ENCODE measurements at regions not wholly inside any gene's neighbourhood (a gene's known extent, or its start where the extent isn't known, plus 50 kb on each side); places are given as distances from the start of the nearest gene placed in this dataset.
"Not testable (repeated sequence)": the region's sequence is repeated elsewhere in the genome, so short reads cannot be mapped to it uniquely, and the experiment has no call there.

DNA sequence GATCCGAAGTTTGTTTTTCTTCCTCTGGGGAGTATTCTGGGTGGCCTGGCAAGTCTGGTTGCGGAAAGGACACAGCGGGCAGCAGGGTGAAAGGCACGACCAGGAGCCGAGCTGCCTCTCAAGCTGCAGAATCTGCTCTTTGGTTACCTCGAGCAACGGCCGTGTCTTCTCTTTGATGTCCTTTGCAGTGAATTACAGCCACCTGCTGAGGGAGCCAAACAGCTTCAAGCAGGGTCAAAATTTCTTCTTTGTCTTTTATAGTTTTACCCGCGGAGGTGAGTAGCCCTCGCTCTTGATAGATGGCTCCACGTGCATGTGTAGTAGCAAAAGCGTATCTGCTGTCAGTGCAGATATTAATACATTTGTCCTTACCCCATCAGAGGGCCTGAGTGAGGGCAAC is 177.3 kb upstream of the MBL2 start:
- no peaks in the 10 kb centered on the region for H3K9me2 ChIP-seq (ENCODE audit: insufficient read depth)
- intact Hi-C loops (cut with micrococcal nuclease; ENCODE audit: unreplicated experiment): loop anchor here (10.0 kb wide), 1 partner anchor 225 kb away; no protein-coding TSS in a partner anchor
- H3K79me2 ChIP-seq (ENCODE audit: low read depth): no peaks in the 10 kb centered on the region
- H3K27ac ChIP-seq: no peak overlapping the region
- no peaks in the 10 kb centered on the region for H3K4me1 ChIP-seq (replicated peaks; ENCODE audit: insufficient read depth)
- no peaks in the 10 kb centered on the region for H3K27me3 ChIP-seq (ENCODE audit: insufficient read depth, low read depth)
- H3K4me2 ChIP-seq: no peak overlapping the region
- TF ChIP-seq EZH2 (IDR thresholded peaks at IDR 0.05; ENCODE audit: low read depth): no peak
- TF ChIP-seq, protein P1, sequence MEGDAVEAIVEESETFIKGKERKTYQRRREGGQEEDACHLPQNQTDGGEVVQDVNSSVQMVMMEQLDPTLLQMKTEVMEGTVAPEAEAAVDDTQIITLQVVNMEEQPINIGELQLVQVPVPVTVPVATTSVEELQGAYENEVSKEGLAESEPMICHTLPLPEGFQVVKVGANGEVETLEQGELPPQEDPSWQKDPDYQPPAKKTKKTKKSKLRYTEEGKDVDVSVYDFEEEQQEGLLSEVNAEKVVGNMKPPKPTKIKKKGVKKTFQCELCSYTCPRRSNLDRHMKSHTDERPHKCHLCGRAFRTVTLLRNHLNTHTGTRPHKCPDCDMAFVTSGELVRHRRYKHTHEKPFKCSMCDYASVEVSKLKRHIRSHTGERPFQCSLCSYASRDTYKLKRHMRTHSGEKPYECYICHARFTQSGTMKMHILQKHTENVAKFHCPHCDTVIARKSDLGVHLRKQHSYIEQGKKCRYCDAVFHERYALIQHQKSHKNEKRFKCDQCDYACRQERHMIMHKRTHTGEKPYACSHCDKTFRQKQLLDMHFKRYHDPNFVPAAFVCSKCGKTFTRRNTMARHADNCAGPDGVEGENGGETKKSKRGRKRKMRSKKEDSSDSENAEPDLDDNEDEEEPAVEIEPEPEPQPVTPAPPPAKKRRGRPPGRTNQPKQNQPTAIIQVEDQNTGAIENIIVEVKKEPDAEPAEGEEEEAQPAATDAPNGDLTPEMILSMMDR (conservative IDR thresholded peaks at IDR 0.05): no peak
- BruUV-seq (replicated peaks): no TSS peak
- no peak for DNase-seq
- H4K20me1 ChIP-seq (ENCODE audit: insufficient read depth): no peaks in the 10 kb centered on the region
- POLR2A ChIA-PET (ENCODE audit: unreplicated experiment): no interaction called here
- H3K4me3 ChIP-seq: no peak overlapping the region
- H3K9me3 ChIP-seq (ENCODE audit: insufficient read depth, low read depth): no peaks in the 10 kb centered on the region
- CTCF ChIA-PET: no interaction called here
- no peak overlapping the region for H2AFZ ChIP-seq
- no peaks in the 10 kb centered on the region for H3F3A ChIP-seq (ENCODE audit: insufficient read depth, low read depth)
- no peaks in the 10 kb centered on the region for H3K36me3 ChIP-seq (ENCODE audit: low read depth)

DNA sequence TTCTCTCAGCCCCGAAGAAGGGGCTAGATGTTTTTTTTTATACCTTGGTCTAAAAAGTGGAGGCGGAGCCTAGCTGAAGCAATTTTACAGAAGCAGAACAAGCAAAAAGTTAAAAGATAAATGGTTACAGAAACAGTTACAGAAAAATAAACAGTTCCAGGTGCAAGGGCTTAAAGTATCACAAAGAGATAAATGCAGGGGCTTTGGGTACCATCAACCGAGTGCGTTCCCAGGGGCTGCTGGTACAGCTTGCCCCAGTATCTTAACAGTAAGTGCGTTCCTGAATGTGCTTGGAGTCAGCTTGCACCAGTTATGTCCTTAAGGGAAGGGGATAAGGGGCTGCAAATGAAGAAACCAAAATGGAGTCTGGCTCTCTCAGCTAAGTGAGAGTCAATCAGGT is 173.9 kb upstream of the MBL2 start:
- CTCF ChIA-PET: no interaction called here
- no peaks in the 10 kb centered on the region for H4K20me1 ChIP-seq (ENCODE audit: insufficient read depth)
- no peaks in the 10 kb centered on the region for H3K4me1 ChIP-seq (replicated peaks; ENCODE audit: insufficient read depth)
- no peaks in the 10 kb centered on the region for H3K79me2 ChIP-seq (ENCODE audit: low read depth)
- no peak overlapping the region for H2AFZ ChIP-seq
- no peak overlapping the region for H3K4me3 ChIP-seq
- no TSS peak for BruUV-seq (replicated peaks)
- no peaks in the 10 kb centered on the region for H3K9me2 ChIP-seq (ENCODE audit: insufficient read depth)
- H3F3A ChIP-seq (ENCODE audit: insufficient read depth, low read depth): no peaks in the 10 kb centered on the region
- intact Hi-C loops (cut with micrococcal nuclease; ENCODE audit: unreplicated experiment): no loop called here
- DNase-seq: no peak
- no peak overlapping the region for H3K27ac ChIP-seq
- no peak overlapping the region for H3K4me2 ChIP-seq
- H3K9me3 ChIP-seq (ENCODE audit: insufficient read depth, low read depth): no peaks in the 10 kb centered on the region
- TF ChIP-seq EZH2 (IDR thresholded peaks at IDR 0.05; ENCODE audit: low read depth): no peak
- TF ChIP-seq, protein P1 (conservative IDR thresholded peaks at IDR 0.05): no peak
- no peaks in the 10 kb centered on the region for H3K27me3 ChIP-seq (ENCODE audit: insufficient read depth, low read depth)
- no peaks in the 10 kb centered on the region for H3K36me3 ChIP-seq (ENCODE audit: low read depth)
- POLR2A ChIA-PET (ENCODE audit: unreplicated experiment): no interaction called here

DNA sequence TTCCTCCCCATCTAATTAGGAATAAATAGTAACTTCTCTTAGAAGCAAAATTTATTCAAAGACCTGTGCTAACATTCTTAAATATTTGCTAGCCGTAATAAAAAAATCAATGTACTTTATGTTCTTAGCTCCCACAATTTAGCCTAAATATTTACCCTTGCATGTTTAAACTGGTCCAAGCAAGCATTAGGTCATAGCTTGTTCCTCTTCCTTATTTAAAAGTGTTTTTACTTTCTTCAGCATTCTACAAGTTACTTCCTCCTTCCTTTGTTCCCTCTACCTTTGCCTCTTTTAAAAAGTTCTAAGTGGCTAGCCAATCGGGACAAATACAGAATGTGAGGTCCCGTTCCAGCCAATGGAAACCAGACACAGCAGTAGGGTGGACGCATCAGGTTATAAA is 172.9 kb upstream of the MBL2 start:
- intact Hi-C loops (cut with micrococcal nuclease; ENCODE audit: unreplicated experiment); BruUV-seq (replicated peaks); H4K20me1 ChIP-seq (ENCODE audit: insufficient read depth); H3K4me2 ChIP-seq; CTCF ChIA-PET; POLR2A ChIA-PET (ENCODE audit: unreplicated experiment); H3K4me3 ChIP-seq; H3K4me1 ChIP-seq (replicated peaks; ENCODE audit: insufficient read depth); H3K27ac ChIP-seq; H3K79me2 ChIP-seq (ENCODE audit: low read depth); H3K9me2 ChIP-seq (ENCODE audit: insufficient read depth); H3K9me3 ChIP-seq (ENCODE audit: insufficient read depth, low read depth); H3K36me3 ChIP-seq (ENCODE audit: low read depth); H2AFZ ChIP-seq; H3K27me3 ChIP-seq (ENCODE audit: insufficient read depth, low read depth); DNase-seq; H3F3A ChIP-seq (ENCODE audit: insufficient read depth, low read depth): not testable (repeated sequence)

DNA sequence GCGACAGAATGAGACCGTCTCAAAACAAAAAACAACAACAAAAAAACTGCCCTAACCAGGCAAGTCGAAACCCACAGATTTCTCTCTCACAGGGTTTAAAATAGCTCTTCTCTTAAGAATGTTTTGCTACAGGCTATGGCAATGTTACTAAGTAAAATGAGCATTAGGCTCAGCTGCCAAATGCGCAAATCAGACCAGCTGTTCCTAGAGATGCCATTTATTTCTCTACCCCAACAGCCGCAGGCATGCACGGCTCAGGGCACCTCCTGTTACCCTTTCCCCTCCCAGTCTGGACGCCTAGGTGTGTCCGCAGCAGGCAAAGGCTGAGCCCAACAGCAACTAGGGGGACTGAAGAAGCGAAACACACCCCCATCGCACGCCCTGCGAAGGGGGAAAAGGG is 168.3 kb upstream of the MBL2 start:
- Histone ChIP-seq H3K27ac (no peak overlapping the region), H2AFZ (no peak overlapping the region), H3K27me3 (ENCODE audit: insufficient read depth, low read depth) (no peaks in the 10 kb centered on the region), H3K4me1 (replicated peaks; ENCODE audit: insufficient read depth) (no peaks in the 10 kb centered on the region), H3K9me2 (ENCODE audit: insufficient read depth) (no peaks in the 10 kb centered on the region), H4K20me1 (ENCODE audit: insufficient read depth) (no peaks in the 10 kb centered on the region), H3K9me3 (ENCODE audit: insufficient read depth, low read depth) (no peaks in the 10 kb centered on the region), H3K36me3 (ENCODE audit: low read depth) (no peaks in the 10 kb centered on the region), H3F3A (ENCODE audit: insufficient read depth, low read depth) (no peaks in the 10 kb centered on the region), H3K79me2 (ENCODE audit: low read depth) (no peaks in the 10 kb centered on the region), H3K4me2 (no peak overlapping the region), H3K4me3 (no peak overlapping the region)
- CTCF ChIA-PET: no interaction called here
- no peak for DNase-seq
- no peak for TF ChIP-seq EZH2 (IDR thresholded peaks at IDR 0.05; ENCODE audit: low read depth)
- TF ChIP-seq, protein P1 (conservative IDR thresholded peaks at IDR 0.05): no peak
- intact Hi-C loops (cut with micrococcal nuclease; ENCODE audit: unreplicated experiment): no loop called here
- POLR2A ChIA-PET (ENCODE audit: unreplicated experiment): no interaction called here
- BruUV-seq (replicated peaks): no TSS peak
